K562 (cell line): ENCODE measurements at regions not wholly inside any gene's neighbourhood (a gene's known extent, or its start where the extent isn't known, plus 50 kb on each side); places are given as distances from the start of the nearest gene placed in this dataset.

Experiments used
- MLX ChIP-seq, 2 experiments: fragments of 450-650 bp in 1 of 2; sonication (generic) in 1 of 2; formaldehyde crosslinking; conservative IDR thresholded peaks; 2 replicates each; pipeline versions ENCODE4 v1.4.0 to v1.8.1; 2020 to 2022; ENCODE audit warnings: mild to moderate bottlenecking in 1 of 2, missing genetic modification reagents in 1 of 2
- SREBF2 ChIP-seq: sonication (generic); formaldehyde crosslinking; IDR thresholded peaks from 2 replicates; pipeline ENCODE4 v1.4.0; 2020; ENCODE audit warnings: mild to moderate bottlenecking, missing genetic modification reagents
- ZBTB40 ChIP-seq, 2 experiments: fragments of 450-650 bp in 1 of 2; sonication (generic) in 1 of 2; formaldehyde crosslinking in 1 of 2; IDR thresholded peaks; 2 replicates each; pipeline versions ENCODE4 v1.7.1 to v1.9.0; 2016 to 2022; ENCODE audit warnings: inconsistent platforms in 1 of 2, mild to moderate bottlenecking in 1 of 2, missing genetic modification reagents in 1 of 2
- ZNF134 ChIP-seq: fragments of 250-450 bp; sonication (Bioruptor Pico); conservative IDR thresholded peaks from 2 replicates; pipeline ENCODE4 v1.4.0; 2020

- TF ChIP-seq ZBTB40 (IDR thresholded peaks at IDR 0.05) (no peak), ZBTB40 (CRISPR knock-in tag; IDR thresholded peaks at IDR 0.05) (no peak), ZNF134 (CRISPR knock-in tag) (no peak), MLX (CRISPR knock-in tag; conservative IDR thresholded peaks at IDR 0.05) (no peak), SREBF2 (CRISPR knock-in tag) (no peak)
These were observed 400.7 kb upstream of the RORB start (continued) for GRCh38 chr9:74096420-74096819.
